Caco-2 (cell line): ENCODE measurements at regions not wholly inside any gene's neighbourhood (a gene's known extent, or its start where the extent isn't known, plus 50 kb on each side); places are given as distances from the start of the nearest gene placed in this dataset.

Source experiments
- BruUV-seq: library from RNA; stranded (reverse); fragments of 400-500 nt; replicated peaks from 2 replicates; lab custom pipeline; 2021; lab: Mats Ljungman, UMichigan
- CTCF ChIA-PET: fragments of 300-600 bp; sonication (Branson Sonifier 250); formaldehyde crosslinking; loops from one replicate; lab custom pipeline; 2022; ENCODE audit warnings: antibody characterized with exemption; lab: Charles Lee
- POLR2A ChIA-PET: fragments of 300-600 bp; sonication (Branson Sonifier 250); formaldehyde crosslinking; loops from one replicate; lab custom pipeline; 2022; ENCODE audit warnings: antibody characterized with exemption; lab: Charles Lee
- DNase-seq, 2 experiments: peaks; one replicate each; pipeline versions ENCODE4 v3.0.0 to v3.0.0-alpha.2; 2020 to 2022
- H3K27me3 ChIP-seq: replicated peaks from 2 replicates; pipeline ENCODE4 v1.6.0; 2011; ENCODE audit warnings: low read length; ENCODE audit not compliant: control insufficient read depth, insufficient read depth
- H3K36me3 ChIP-seq: 2 replicates; pipeline ENCODE4 v1.5.1; 2011; ENCODE audit warnings: low read length; ENCODE audit not compliant: control insufficient read depth, insufficient read depth
- H3K4me1 ChIP-seq: fragments of 250-450 bp; sonication (Bioruptor Pico); 2 replicates; pipeline ENCODE4 v1.5.1; 2020; ENCODE audit warnings: mild to moderate bottlenecking
- H3K4me3 ChIP-seq: 2 replicates; pipeline ENCODE4 v1.5.1; 2011; ENCODE audit warnings: low read depth, mild to moderate bottlenecking, control low read depth, low read length
- H3K9me3 ChIP-seq: fragments of 250-450 bp; sonication (Bioruptor Pico); 2 replicates; pipeline ENCODE4 v1.5.1; 2020; ENCODE audit warnings: mild to moderate bottlenecking, moderate library complexity
- H3K27ac Mint-ChIP-seq: one replicate; pipeline ENCODE4 v1.8.0; 2022; ENCODE audit warnings: mixed read lengths; ENCODE audit not compliant: unreplicated experiment
- H3K27me3 Mint-ChIP-seq: one replicate; pipeline ENCODE4 v1.8.0; 2022; ENCODE audit warnings: mixed read lengths; ENCODE audit not compliant: insufficient read depth, unreplicated experiment
- H3K36me3 Mint-ChIP-seq: one replicate; pipeline ENCODE4 v1.8.0; 2022; ENCODE audit warnings: mild to moderate bottlenecking, mixed read lengths; ENCODE audit not compliant: insufficient read depth, unreplicated experiment
- H3K4me1 Mint-ChIP-seq: one replicate; pipeline ENCODE4 v1.8.0; 2022; ENCODE audit warnings: low read depth, mixed read lengths; ENCODE audit not compliant: unreplicated experiment
- H3K4me3 Mint-ChIP-seq: one replicate; pipeline ENCODE4 v1.8.0; 2022; ENCODE audit warnings: mild to moderate bottlenecking, moderate library complexity, mixed read lengths; ENCODE audit not compliant: unreplicated experiment
- H3K9me3 Mint-ChIP-seq: one replicate; pipeline ENCODE4 v1.8.0; 2022; ENCODE audit warnings: mixed read lengths; ENCODE audit not compliant: unreplicated experiment
- CTCF ChIP-seq, 2 experiments: fragments of 200-600 bp in 1 of 2; IDR thresholded peaks; 1 replicate in 1 of 2; 2 replicates in 1 of 2; pipeline versions ENCODE4 v1.5.1 to v1.8.0; 2011 to 2022; ENCODE audit warnings: antibody characterized with exemption in 1 of 2, control low read depth in 1 of 2, inconsistent platforms in 1 of 2, low read depth in 1 of 2, low read length in 1 of 2, mild to moderate bottlenecking in 1 of 2, moderate library complexity in 1 of 2; ENCODE audit not compliant: insufficient read depth in 1 of 2, severe bottlenecking in 1 of 2, unreplicated experiment in 1 of 2
- intact Hi-C: fragments of 100-400 bp; cut with micrococcal nuclease; formaldehyde crosslinking; loops from one replicate; pipeline ENCODE4 v1.10.0; 2022; ENCODE audit not compliant: unreplicated experiment

- intact Hi-C loops = no loop called here
- H3K9me3 Mint-ChIP-seq = peaks cover 12% of the 10 kb centered on the region
- H3K27me3 Mint-ChIP-seq = peaks cover 1% of the 10 kb centered on the region
- no peaks in the 10 kb centered on the region for H3K36me3 Mint-ChIP-seq
- H3K4me1 Mint-ChIP-seq = no peaks in the 10 kb centered on the region
- DNase-seq = no peak
- CTCF ChIA-PET = no interaction called here
- BruUV-seq = no TSS peak
- no peaks in the 10 kb centered on the region for H3K9me3 ChIP-seq
- no peaks in the 10 kb centered on the region for H3K27me3 ChIP-seq
- no peak overlapping the region for H3K4me3 Mint-ChIP-seq
- H3K4me3 ChIP-seq = no peak overlapping the region
- no peaks in the 10 kb centered on the region for H3K4me1 ChIP-seq
- TF ChIP-seq CTCF (IDR thresholded peaks at IDR 0.05; ENCODE audit: insufficient read depth in 1 of 2, low read depth in 1 of 2, low read length in 1 of 2, severe bottlenecking in 1 of 2, unreplicated experiment in 1 of 2) = no peak
- POLR2A ChIA-PET = no interaction called here
- H3K36me3 ChIP-seq = no peaks in the 10 kb centered on the region
- no peak overlapping the region for H3K27ac Mint-ChIP-seq
Measured at GRCh38 chr4:107292979-107293378, 256.9 kb upstream of the DKK2 start.

- no peak for DNase-seq
- Histone ChIP-seq H3K4me3 (no peak overlapping the region), H3K27me3 (no peaks in the 10 kb centered on the region), H3K36me3 (no peaks in the 10 kb centered on the region), H3K4me1 (no peaks in the 10 kb centered on the region), H3K9me3 (no peaks in the 10 kb centered on the region)
- intact Hi-C loops = no loop called here
- no peak for TF ChIP-seq CTCF (IDR thresholded peaks at IDR 0.05; ENCODE audit: insufficient read depth in 1 of 2, low read depth in 1 of 2, low read length in 1 of 2, severe bottlenecking in 1 of 2, unreplicated experiment in 1 of 2)
- H3K4me1 Mint-ChIP-seq = peaks cover 18% of the 10 kb centered on the region
- CTCF ChIA-PET = no interaction called here
- H3K9me3 Mint-ChIP-seq = no peaks in the 10 kb centered on the region
- BruUV-seq = no TSS peak
- H3K27ac Mint-ChIP-seq = no peak overlapping the region
- peaks cover 3% of the 10 kb centered on the region for H3K27me3 Mint-ChIP-seq
- H3K36me3 Mint-ChIP-seq = no peaks in the 10 kb centered on the region
- POLR2A ChIA-PET = no interaction called here
- H3K4me3 Mint-ChIP-seq = no peak overlapping the region
Measured at GRCh38 chr4:107283587-107284559, 247.8 kb upstream of the DKK2 start.

GRCh38 chr4:107279733-107280132 is 243.6 kb upstream of the DKK2 start:
- H3K4me3 Mint-ChIP-seq = no peak overlapping the region
- DNase-seq = no peak
- no peaks in the 10 kb centered on the region for H3K27me3 ChIP-seq
- H3K27me3 Mint-ChIP-seq = no peaks in the 10 kb centered on the region
- no peak overlapping the region for H3K4me3 ChIP-seq
- BruUV-seq = no TSS peak
- POLR2A ChIA-PET = no interaction called here
- no peak overlapping the region for H3K27ac Mint-ChIP-seq
- no peaks in the 10 kb centered on the region for H3K36me3 ChIP-seq
- H3K4me1 Mint-ChIP-seq = peaks cover 18% of the 10 kb centered on the region
- CTCF ChIA-PET = no interaction called here
- H3K9me3 Mint-ChIP-seq = no peaks in the 10 kb centered on the region
- H3K36me3 Mint-ChIP-seq = no peaks in the 10 kb centered on the region
- TF ChIP-seq CTCF (IDR thresholded peaks at IDR 0.05; ENCODE audit: insufficient read depth in 1 of 2, low read depth in 1 of 2, low read length in 1 of 2, severe bottlenecking in 1 of 2, unreplicated experiment in 1 of 2) = no peak
- no peaks in the 10 kb centered on the region for H3K9me3 ChIP-seq
- H3K4me1 ChIP-seq = no peaks in the 10 kb centered on the region
- intact Hi-C loops = no loop called here
